ENCODE measurements at regions not wholly inside any gene's neighbourhood (a gene's known extent, or its start where the extent isn't known, plus 50 kb on each side); places are given as distances from the start of the nearest gene placed in this dataset.
"Not testable (repeated sequence)": the region's sequence is repeated elsewhere in the genome, so short reads cannot be mapped to it uniquely, and the experiment has no call there.

GRCh38 chr4:8673106-8673505, 80.5 kb downstream of the CPZ start:
- H3K9me3 ChIP-seq (ENCODE audit: insufficient read depth, low read depth, low read length), result not testable (repeated sequence)

GRCh38 chr4:8672486-8672885, 79.9 kb downstream of the CPZ start:
- no peak overlapping the region for H3K4me3 ChIP-seq (ENCODE audit: low read length)
- H3K9ac ChIP-seq (ENCODE audit: low read depth, low read length), result no peak overlapping the region
- no peaks in the 10 kb centered on the region for H3K9me3 ChIP-seq (ENCODE audit: insufficient read depth, low read depth, low read length)
- H3K36me3 ChIP-seq (ENCODE audit: insufficient read depth, low read depth, low read length), result no peaks in the 10 kb centered on the region
- H3K27ac ChIP-seq (ENCODE audit: low read length), result no peak overlapping the region
- H3K27me3 ChIP-seq (ENCODE audit: insufficient read depth, low read length), result peaks cover 22% of the 10 kb centered on the region
- no peaks in the 10 kb centered on the region for H3K4me1 ChIP-seq (ENCODE audit: insufficient read depth, low read length)

More at GRCh38 chr4:8673106-8673505, 80.5 kb downstream of the CPZ start:
- H3K36me3 ChIP-seq (ENCODE audit: insufficient read depth, low read depth, low read length); H3K4me1 ChIP-seq (ENCODE audit: insufficient read depth, low read length); H3K27ac ChIP-seq (ENCODE audit: low read length); H3K4me3 ChIP-seq (ENCODE audit: low read length); H3K9ac ChIP-seq (ENCODE audit: low read depth, low read length): not testable (repeated sequence)
- peaks cover 22% of the 10 kb centered on the region for H3K27me3 ChIP-seq (ENCODE audit: insufficient read depth, low read length)

GRCh38 chr4:8671712-8672290, 79.2 kb downstream of the CPZ start:
- Histone ChIP-seq H3K9ac (ENCODE audit: low read depth, low read length) (no peak overlapping the region), H3K36me3 (ENCODE audit: insufficient read depth, low read depth, low read length) (no peaks in the 10 kb centered on the region), H3K9me3 (ENCODE audit: insufficient read depth, low read depth, low read length) (no peaks in the 10 kb centered on the region), H3K27ac (ENCODE audit: low read length) (no peak overlapping the region), H3K27me3 (ENCODE audit: insufficient read depth, low read length) (peaks cover 22% of the 10 kb centered on the region), H3K4me3 (ENCODE audit: low read length) (no peak overlapping the region), H3K4me1 (ENCODE audit: insufficient read depth, low read length) (no peaks in the 10 kb centered on the region)
